ENCODE measurements at regions not wholly inside any gene's neighbourhood (a gene's known extent, or its start where the extent isn't known, plus 50 kb on each side); places are given as distances from the start of the nearest gene placed in this dataset.
"Not testable (repeated sequence)": the region's sequence is repeated elsewhere in the genome, so short reads cannot be mapped to it uniquely, and the experiment has no call there.

DNA sequence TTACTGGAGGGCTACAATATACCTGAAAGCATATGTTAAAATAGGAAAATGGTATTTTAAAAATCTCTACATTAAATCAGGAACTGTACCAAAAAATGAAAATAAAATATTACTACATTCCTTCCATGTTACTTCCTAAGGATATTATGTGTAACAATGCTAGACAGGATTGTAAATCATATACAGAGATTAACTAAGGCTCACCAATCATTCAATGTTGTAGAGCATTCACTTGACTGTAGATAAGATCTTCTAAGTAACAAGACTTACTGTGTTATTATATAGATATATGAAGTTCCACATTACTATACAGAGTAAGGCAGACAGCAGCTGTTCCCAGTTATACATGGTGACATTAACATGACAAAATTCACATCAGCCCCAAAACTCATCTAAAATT lies 1919.1 kb upstream of the CDH9 start:
- Histone ChIP-seq H3K4me3 (no peak overlapping the region), H3K36me3 (no peaks in the 10 kb centered on the region), H3K9me3 (no peaks in the 10 kb centered on the region), H3K27me3 (no peaks in the 10 kb centered on the region), H3K27ac (no peak overlapping the region), H3K4me1 (no peaks in the 10 kb centered on the region)
- no peak for TF ChIP-seq POLR2A (IDR thresholded peaks at IDR 0.05)
- TF ChIP-seq, protein P1, sequence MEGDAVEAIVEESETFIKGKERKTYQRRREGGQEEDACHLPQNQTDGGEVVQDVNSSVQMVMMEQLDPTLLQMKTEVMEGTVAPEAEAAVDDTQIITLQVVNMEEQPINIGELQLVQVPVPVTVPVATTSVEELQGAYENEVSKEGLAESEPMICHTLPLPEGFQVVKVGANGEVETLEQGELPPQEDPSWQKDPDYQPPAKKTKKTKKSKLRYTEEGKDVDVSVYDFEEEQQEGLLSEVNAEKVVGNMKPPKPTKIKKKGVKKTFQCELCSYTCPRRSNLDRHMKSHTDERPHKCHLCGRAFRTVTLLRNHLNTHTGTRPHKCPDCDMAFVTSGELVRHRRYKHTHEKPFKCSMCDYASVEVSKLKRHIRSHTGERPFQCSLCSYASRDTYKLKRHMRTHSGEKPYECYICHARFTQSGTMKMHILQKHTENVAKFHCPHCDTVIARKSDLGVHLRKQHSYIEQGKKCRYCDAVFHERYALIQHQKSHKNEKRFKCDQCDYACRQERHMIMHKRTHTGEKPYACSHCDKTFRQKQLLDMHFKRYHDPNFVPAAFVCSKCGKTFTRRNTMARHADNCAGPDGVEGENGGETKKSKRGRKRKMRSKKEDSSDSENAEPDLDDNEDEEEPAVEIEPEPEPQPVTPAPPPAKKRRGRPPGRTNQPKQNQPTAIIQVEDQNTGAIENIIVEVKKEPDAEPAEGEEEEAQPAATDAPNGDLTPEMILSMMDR (IDR thresholded peaks at IDR 0.05), result no peak
- no peak for DNase-seq

DNA sequence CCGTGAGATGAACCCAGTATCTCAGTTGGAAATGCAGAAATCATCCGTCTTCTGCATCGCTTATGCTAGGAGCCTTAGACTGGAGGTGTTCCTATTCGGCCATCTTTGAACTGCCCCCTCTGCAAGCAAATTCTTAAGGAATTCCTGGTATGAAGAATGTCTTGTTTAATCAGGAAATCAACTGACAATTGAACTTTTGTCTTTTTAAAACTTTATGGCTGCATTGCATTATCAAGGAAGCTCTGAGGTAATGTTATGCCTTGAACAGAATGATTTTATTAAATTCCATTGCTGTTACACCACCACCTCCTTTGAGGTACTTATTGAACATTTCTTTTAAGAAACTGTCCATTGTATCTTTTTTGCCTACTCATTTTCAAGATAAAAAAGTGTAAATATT lies 1915.7 kb upstream of the CDH9 start:
- H3K36me3 ChIP-seq, result no peaks in the 10 kb centered on the region
- H3K4me1 ChIP-seq, result no peaks in the 10 kb centered on the region
- no peak for DNase-seq
- H3K9me3 ChIP-seq, result no peaks in the 10 kb centered on the region
- no peak overlapping the region for H3K4me3 ChIP-seq
- no peak for TF ChIP-seq POLR2A (IDR thresholded peaks at IDR 0.05)
- TF ChIP-seq, protein P1 (IDR thresholded peaks at IDR 0.05), result no peak
- no peaks in the 10 kb centered on the region for H3K27me3 ChIP-seq
- H3K27ac ChIP-seq, result no peak overlapping the region

DNA sequence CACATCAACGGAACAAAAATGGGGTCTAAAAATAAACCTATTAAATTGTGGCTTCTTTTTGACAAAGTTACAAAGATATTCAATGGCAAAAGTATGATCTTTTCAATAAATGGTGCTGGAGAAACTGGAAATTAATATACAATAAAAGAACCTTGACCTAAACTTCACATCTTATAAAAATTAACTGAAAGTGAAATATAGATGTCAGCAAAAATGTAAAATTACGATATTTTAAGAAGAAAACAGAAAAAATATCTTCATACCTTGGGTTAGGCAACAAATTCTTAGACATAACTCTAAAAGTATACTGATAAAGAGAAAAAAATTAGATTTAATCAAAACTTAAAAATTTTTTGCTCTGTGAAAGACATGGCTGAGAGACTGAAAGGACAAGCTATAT lies 1909.5 kb upstream of the CDH9 start:
- DNase-seq, result no peak

DNA sequence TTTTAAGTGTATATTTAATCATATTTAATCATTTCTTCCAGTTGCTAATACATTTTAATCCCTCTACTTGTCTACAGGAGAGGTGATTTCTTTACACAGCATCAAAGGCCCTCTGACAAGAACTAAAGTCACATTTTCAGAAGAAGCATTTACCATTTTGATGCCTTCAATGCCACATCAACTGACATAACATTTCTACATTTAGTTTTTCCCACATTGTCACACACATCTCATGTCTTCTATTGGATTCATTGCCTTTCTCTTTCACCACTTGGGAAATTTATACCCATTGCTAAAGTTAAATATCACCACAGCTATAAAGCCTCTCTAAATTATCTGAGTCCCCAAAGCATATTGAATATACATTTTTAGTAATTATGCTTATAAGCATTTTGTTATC lies 1907.5 kb upstream of the CDH9 start:
- TF ChIP-seq, protein P1 (IDR thresholded peaks at IDR 0.05), result no peak
- no peak for TF ChIP-seq POLR2A (IDR thresholded peaks at IDR 0.05)
- H3K9me3 ChIP-seq, result no peaks in the 10 kb centered on the region
- H3K4me1 ChIP-seq, result no peaks in the 10 kb centered on the region
- no peak for DNase-seq
- no peak overlapping the region for H3K27ac ChIP-seq
- no peak overlapping the region for H3K4me3 ChIP-seq
- no peaks in the 10 kb centered on the region for H3K27me3 ChIP-seq
- H3K36me3 ChIP-seq, result no peaks in the 10 kb centered on the region

More for the DNA sequence above, 1909.5 kb upstream of the CDH9 start:
- Histone ChIP-seq H3K36me3 (no peaks in the 10 kb centered on the region), H3K9me3 (no peaks in the 10 kb centered on the region), H3K27ac (no peak overlapping the region), H3K27me3 (no peaks in the 10 kb centered on the region), H3K4me3 (no peak overlapping the region), H3K4me1 (no peaks in the 10 kb centered on the region)
- no peak for TF ChIP-seq POLR2A (IDR thresholded peaks at IDR 0.05)
- TF ChIP-seq, protein P1 (IDR thresholded peaks at IDR 0.05), result no peak

DNA sequence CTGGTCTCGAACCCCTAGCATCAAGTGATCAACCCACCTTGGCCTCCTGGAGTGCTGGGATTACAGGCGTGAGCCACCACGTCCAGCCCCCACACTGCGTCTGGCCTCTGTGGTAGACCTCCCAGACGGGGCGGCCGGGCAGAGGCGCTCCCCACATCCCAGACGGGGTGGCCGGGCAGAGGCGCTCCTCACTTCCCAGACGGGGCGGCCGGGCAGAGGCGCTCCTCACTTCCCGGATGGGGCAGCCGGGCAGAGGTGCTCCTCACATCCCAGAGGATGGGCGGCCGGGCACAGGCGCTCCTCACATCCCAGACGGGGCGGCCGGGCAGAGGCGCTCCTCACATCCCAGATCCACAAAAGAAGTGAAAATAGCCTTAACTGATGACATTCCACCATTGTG lies 1891.0 kb upstream of the CDH9 start:
- not testable (repeated sequence) for DNase-seq, H3K27me3 ChIP-seq, H3K36me3 ChIP-seq, H3K4me3 ChIP-seq, H3K9me3 ChIP-seq, H3K27ac ChIP-seq, H3K4me1 ChIP-seq

DNA sequence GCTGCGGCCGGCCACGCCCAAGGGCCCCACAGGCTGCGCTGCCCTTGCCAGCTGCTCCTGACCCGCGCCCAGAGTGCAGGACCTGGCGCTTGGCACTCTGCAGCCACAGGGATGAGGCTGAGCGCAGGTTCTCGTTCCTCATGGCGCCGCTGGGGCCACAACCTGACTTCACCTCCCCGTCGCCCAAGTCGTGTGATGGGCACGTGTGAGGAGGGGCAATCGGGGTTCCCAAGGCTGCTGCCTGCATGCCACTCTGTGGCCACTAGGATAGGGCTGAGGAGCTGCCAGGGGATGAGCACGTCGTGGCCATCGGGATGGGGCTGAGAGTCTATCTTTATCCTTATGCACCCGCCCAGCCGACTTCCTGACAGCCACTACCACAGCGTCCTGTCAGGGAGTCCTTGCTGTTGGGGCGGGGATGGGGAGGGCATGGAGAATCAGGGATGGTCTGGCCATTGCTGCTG lies 1890.0 kb upstream of the CDH9 start:
- H3K4me3 ChIP-seq, H3K27me3 ChIP-seq, DNase-seq, H3K36me3 ChIP-seq, H3K9me3 ChIP-seq, H3K27ac ChIP-seq, H3K4me1 ChIP-seq: not testable (repeated sequence)

DNA sequence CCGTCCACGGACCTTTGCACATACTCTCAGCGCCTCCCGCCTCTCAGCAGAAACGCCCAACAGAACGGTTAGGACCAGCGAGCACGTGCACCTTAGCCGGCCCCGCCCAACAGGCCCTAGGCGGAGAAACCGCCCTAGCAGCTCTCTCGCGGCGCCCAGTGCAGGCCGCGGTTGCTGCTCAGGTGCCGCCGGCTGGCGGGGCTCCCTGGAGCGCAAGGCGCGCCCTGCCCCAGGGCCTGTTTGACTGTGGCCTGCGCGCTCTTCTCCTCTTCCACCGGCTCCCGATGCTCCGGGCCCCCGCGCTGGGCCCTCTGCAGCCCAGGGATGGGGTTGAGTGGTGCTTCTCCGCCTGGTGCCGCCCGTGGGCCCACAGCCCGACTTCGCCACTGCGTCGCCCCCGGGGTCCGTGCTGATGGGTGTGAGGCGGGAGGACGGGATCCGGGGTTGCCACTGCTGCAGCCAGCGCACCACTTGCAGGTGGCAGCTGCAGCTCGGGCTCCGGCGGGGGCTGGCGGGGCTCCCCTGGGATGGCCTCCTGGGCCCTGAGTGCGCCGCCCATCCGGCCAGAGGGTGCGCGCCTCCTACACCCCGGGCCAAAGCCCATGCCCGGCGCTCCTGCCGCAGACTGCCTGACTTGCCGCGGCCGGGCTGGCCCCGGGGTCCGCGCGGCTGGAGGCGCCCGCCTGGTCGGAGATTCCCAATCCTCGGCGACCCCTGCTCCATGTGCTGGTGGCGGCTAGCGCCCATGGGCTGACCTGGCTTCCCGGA lies 1889.4 kb upstream of the CDH9 start:
- no peaks in the 10 kb centered on the region for H3K27me3 ChIP-seq
- H3K4me3 ChIP-seq, result no peak overlapping the region
- no peaks in the 10 kb centered on the region for H3K4me1 ChIP-seq
- TF ChIP-seq, protein P1 (IDR thresholded peaks at IDR 0.05), result no peak
- no peak for TF ChIP-seq POLR2A (IDR thresholded peaks at IDR 0.05)
- H3K9me3 ChIP-seq, result peaks cover 0 to 2% (median 0%) of the 10 kb centered on the region in 4 donors
- no peak for DNase-seq
- H3K27ac ChIP-seq, result no peak overlapping the region
- no peaks in the 10 kb centered on the region for H3K36me3 ChIP-seq

All from Peyer's patch (tissue), 4 donors.